Smooth muscle cell (in vitro differentiated cells): ENCODE measurements at regions not wholly inside any gene's neighbourhood (a gene's known extent, or its start where the extent isn't known, plus 50 kb on each side); places are given as distances from the start of the nearest gene placed in this dataset.

ENCODE experiments used
- DNase-seq: peaks from one replicate; lab custom pipeline; 2025; ENCODE audit not compliant: unreplicated experiment; lab: John Stamatoyannopoulos, UW
- H2AFZ ChIP-seq: fragments of 200-600 bp; sonication (generic); 2 replicates; pipeline ENCODE4 v1.6.0; 2016; ENCODE audit warnings: antibody characterized with exemption, low read depth, mild to moderate bottlenecking
- H3F3A ChIP-seq: fragments of 200-600 bp; sonication (generic); 2 replicates; pipeline ENCODE4 v1.6.0; 2017; ENCODE audit warnings: antibody characterized with exemption, low read depth
- H3K27ac ChIP-seq: fragments of 200-600 bp; sonication (generic); 2 replicates; pipeline ENCODE4 v1.5.1; 2016; ENCODE audit warnings: low read depth, mild to moderate bottlenecking
- H3K27me3 ChIP-seq: fragments of 200-600 bp; sonication (generic); 2 replicates; pipeline ENCODE4 v1.6.1; 2016; ENCODE audit warnings: low read depth, mild to moderate bottlenecking
- H3K36me3 ChIP-seq: fragments of 200-600 bp; sonication (generic); 2 replicates; pipeline ENCODE4 v1.5.1; 2016; ENCODE audit warnings: low read depth
- H3K4me1 ChIP-seq: fragments of 200-600 bp; sonication (generic); 2 replicates; pipeline ENCODE4 v1.5.1; 2016; ENCODE audit warnings: low read depth
- H3K4me2 ChIP-seq: fragments of 200-600 bp; sonication (generic); 2 replicates; pipeline ENCODE4 v1.6.0; 2016; ENCODE audit warnings: mild to moderate bottlenecking
- H3K4me3 ChIP-seq: fragments of 200-600 bp; sonication (generic); 2 replicates; pipeline ENCODE4 v1.5.1; 2016; ENCODE audit warnings: mild to moderate bottlenecking
- H3K79me2 ChIP-seq: fragments of 200-600 bp; sonication (generic); 2 replicates; pipeline ENCODE4 v1.6.0; 2016; ENCODE audit warnings: low read depth, mild to moderate bottlenecking
- H3K9ac ChIP-seq: fragments of 200-600 bp; sonication (generic); 2 replicates; pipeline ENCODE4 v1.6.0; 2016; ENCODE audit warnings: low read depth
- H3K9me3 ChIP-seq: fragments of 200-600 bp; sonication (generic); replicated peaks from 2 replicates; pipeline ENCODE4 v1.5.1; 2016; ENCODE audit warnings: low read depth
- H4K20me1 ChIP-seq: fragments of 200-600 bp; sonication (generic); 2 replicates; pipeline ENCODE4 v1.6.0; 2016; ENCODE audit warnings: low read depth
- CTCF ChIP-seq: fragments of 200-600 bp; sonication (generic); IDR thresholded peaks from 2 replicates; pipeline ENCODE4 v1.5.1; 2017; ENCODE audit warnings: borderline replicate concordance, mild to moderate bottlenecking, antibody characterized with exemption; ENCODE audit not compliant: insufficient read depth, poor library complexity, severe bottlenecking
- WGBS: methylation state at CpG from one replicate; pipeline ENCODE4 v1.1.7; 2016; ENCODE audit warnings: low lambda C conversion rate; 5-methylcytosine and 5-hydroxymethylcytosine counted together

GRCh38 chr14:84351646-84352045 is 1178.3 kb upstream of the FLRT2 start:
- no peak overlapping the region for H3K4me2 ChIP-seq
- no peak overlapping the region for H3K4me3 ChIP-seq
- H3K36me3 ChIP-seq, result no peaks in the 10 kb centered on the region
- H3K27me3 ChIP-seq, result no peaks in the 10 kb centered on the region
- no peak for TF ChIP-seq CTCF
- no peak overlapping the region for H2AFZ ChIP-seq
- H3K9ac ChIP-seq, result no peak overlapping the region
- H3K4me1 ChIP-seq, result no peaks in the 10 kb centered on the region
- no peaks in the 10 kb centered on the region for H3K79me2 ChIP-seq
- no peaks in the 10 kb centered on the region for H3F3A ChIP-seq
- no peak for DNase-seq
- no peaks in the 10 kb centered on the region for H3K9me3 ChIP-seq
- H3K27ac ChIP-seq, result no peak overlapping the region
- H4K20me1 ChIP-seq, result no peaks in the 10 kb centered on the region

GRCh38 chr14:84361476-84361875 is 1168.5 kb upstream of the FLRT2 start:
- Histone ChIP-seq H3K9ac (no peak overlapping the region), H3K4me2 (no peak overlapping the region), H3K4me1 (no peaks in the 10 kb centered on the region), H3K27ac (no peak overlapping the region), H3F3A (no peaks in the 10 kb centered on the region), H3K79me2 (no peaks in the 10 kb centered on the region), H4K20me1 (no peaks in the 10 kb centered on the region), H3K36me3 (no peaks in the 10 kb centered on the region), H3K9me3 (no peaks in the 10 kb centered on the region), H3K4me3 (no peak overlapping the region), H3K27me3 (no peaks in the 10 kb centered on the region), H2AFZ (no peak overlapping the region)
- no peak for TF ChIP-seq CTCF
- WGBS, result 85% methylated on average over 2 of the region's 2 CpGs
- DNase-seq, result no peak

GRCh38 chr14:84375235-84375634 is 1154.7 kb upstream of the FLRT2 start:
- Histone ChIP-seq H4K20me1 (no peaks in the 10 kb centered on the region), H3K79me2 (no peaks in the 10 kb centered on the region), H3K9me3 (no peaks in the 10 kb centered on the region), H3K27me3 (no peaks in the 10 kb centered on the region), H3K36me3 (no peaks in the 10 kb centered on the region), H3K4me3 (no peak overlapping the region), H3K9ac (no peak overlapping the region), H2AFZ (no peak overlapping the region), H3K27ac (no peak overlapping the region), H3F3A (no peaks in the 10 kb centered on the region), H3K4me2 (no peak overlapping the region), H3K4me1 (no peaks in the 10 kb centered on the region)
- no peak for DNase-seq
- no peak for TF ChIP-seq CTCF

GRCh38 chr14:84390010-84390409 is 1139.9 kb upstream of the FLRT2 start:
- DNase-seq, result no peak
- Histone ChIP-seq H3K4me1 (no peaks in the 10 kb centered on the region), H3K4me3 (no peak overlapping the region), H3K36me3 (no peaks in the 10 kb centered on the region), H2AFZ (peak overlapping the region; percentile 20), H3K27ac (no peak overlapping the region), H3K4me2 (no peak overlapping the region), H4K20me1 (no peaks in the 10 kb centered on the region), H3F3A (no peaks in the 10 kb centered on the region), H3K27me3 (no peaks in the 10 kb centered on the region), H3K79me2 (no peaks in the 10 kb centered on the region), H3K9ac (no peak overlapping the region), H3K9me3 (peaks cover 6% of the 10 kb centered on the region)
- TF ChIP-seq CTCF, result no peak
- WGBS, result 75% methylated on average over 3 of the region's 3 CpGs
